Kidney tubule cell (primary cell): ENCODE measurements at regions not wholly inside any gene's neighbourhood (a gene's known extent, or its start where the extent isn't known, plus 50 kb on each side); places are given as distances from the start of the nearest gene placed in this dataset.
"Not testable (repeated sequence)": the region's sequence is repeated elsewhere in the genome, so short reads cannot be mapped to it uniquely, and the experiment has no call there.

Source experiments
- DNase-seq: peaks from one replicate; pipeline ENCODE4 v3.0.0-alpha.2; 2018; ENCODE audit warnings: low spot score

GRCh38 chr5:158061451-158061850 is 202.5 kb upstream of the CLINT1 start:
- no peak for DNase-seq

DNA sequence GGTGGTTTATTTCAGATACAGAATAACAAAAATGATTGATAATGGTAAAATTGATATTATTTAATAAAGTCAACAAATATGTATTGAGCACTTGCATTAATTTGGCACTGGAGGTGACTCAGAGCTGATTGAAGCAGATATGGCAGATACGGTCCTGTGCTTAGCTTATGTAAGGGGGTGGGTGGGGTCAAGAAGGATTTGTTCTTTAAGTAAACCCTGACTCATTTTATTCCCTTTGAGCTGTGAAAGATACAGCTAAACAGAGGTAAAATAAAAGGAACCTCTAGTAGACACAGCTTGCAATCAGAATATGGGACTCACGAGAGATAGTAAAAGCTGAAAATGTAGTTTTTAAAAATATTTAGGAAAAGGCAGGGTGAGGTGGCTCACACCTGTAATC is 201.3 kb upstream of the CLINT1 start:
- DNase-seq, result no peak

DNA sequence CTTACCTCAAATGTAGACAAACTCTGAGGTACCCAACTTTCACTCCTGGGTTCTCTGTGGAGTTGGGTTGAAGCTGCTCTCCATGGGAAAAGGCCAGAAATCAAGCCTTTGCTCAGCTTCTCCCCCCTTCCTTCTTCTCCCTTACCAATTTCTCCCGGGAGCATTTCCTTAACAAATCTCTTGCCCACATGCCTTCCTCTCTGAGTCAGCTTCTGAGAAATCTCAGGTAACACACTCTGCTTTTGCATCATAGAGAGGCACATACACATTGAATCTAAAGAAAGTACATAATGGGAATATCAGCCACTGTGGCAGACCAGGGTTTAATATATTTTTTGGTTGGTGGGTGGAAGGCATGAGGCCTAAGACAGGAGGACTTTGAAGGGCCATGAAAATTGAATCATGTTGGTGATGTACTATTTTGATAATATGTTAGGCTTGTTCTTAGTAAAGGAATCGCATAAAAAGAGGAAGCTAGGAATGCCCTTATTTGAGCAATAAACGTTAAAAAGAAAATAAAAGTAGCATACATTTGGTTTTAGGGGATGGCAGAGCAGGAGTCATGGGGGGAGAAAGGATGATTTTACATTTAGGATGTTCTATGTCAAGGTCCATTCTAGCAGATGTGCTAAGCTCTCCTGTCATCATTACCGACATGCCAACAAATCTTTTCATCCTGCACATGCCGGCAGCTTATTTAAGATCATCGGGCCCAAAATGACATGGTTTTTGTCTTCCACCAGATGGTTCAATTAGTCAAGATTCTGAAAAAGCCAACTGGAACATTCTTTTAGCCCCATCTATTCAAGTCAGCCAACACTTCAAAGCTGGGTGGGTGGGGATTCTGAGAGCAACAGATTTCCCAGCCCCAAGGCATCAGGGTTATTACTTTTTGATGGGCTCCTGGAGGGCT is 199.5 kb upstream of the CLINT1 start:
- DNase-seq, result peak; percentile 53

DNA sequence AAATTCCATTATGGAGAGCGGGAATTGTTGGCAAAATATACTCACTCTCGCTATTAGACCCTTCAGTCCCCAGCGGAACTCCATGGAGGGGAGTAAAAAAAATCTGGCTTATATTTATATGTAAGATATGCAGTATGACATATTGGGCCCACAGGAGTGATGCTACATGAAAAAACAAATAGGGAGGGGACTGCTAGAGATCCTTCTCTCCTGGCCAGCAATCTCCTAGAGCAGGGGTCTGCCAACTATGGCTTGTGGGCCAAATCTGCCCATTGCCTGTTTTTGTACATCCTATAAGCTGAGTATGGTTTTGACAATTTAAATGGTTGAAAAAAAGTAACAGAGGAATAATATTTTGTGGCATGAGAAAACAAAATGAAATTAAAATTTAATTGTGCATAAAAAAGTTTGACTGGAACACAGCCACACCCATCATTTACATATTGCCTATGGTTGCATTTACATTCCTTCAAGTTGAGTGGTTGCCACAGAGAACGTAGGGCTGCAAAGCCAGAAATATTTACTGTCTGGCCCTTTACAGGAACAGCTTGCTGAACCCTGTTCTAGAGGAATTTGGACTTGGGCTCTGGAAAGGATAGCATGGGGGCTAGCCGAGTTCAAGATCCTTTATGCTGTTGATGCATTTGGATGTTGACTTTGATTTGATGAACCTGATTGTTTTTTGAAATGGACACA is 197.3 kb upstream of the CLINT1 start:
- DNase-seq, result no peak

- DNase-seq, result no peak
Observed at GRCh38 chr5:158055111-158055501, 196.2 kb upstream of the CLINT1 start.

DNA sequence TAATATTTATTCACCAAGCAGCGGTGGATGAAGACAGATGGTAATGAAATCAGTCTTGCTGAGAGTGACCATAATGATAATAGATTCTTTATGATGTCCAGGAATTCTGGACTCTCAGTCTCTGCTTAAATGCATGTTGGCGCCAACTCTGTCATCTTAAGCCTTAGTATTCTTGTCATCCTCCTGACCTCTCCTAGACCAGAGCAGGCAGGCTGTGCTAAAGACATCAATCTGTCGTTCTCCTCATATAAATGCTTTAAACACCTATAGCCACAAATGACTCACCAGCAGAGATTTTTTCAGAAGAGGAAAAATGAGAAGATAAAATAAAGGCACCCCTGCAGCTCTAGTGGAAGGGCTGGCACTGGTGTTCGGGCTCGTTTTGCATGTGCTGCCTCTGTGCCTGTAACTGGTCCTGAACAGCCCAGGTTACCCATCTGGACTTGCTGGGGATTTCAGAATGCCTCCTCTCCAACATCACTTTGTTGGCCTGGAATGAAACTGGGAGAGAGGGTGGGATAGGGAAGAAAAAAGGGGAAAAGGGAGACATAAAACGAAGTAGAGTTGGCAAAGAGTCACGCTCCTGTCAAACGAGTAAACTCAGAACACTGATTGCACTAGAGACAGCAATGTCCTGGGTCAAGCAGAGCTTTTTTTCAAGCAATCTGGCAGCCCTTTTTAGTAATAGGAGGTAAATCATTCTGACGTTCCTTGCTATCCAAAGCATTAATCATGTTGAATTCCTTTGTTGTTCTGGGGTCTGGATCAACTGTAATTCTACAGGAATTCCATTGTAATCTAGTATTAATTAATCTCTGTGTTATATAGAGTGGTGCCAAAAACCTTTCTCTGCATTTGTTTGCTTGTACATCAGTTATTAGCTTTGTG is 195.5 kb upstream of the CLINT1 start:
- peak; percentile 28 for DNase-seq

GRCh38 chr5:158051036-158051435 is 192.1 kb upstream of the CLINT1 start:
- peak; percentile 89 for DNase-seq

DNA sequence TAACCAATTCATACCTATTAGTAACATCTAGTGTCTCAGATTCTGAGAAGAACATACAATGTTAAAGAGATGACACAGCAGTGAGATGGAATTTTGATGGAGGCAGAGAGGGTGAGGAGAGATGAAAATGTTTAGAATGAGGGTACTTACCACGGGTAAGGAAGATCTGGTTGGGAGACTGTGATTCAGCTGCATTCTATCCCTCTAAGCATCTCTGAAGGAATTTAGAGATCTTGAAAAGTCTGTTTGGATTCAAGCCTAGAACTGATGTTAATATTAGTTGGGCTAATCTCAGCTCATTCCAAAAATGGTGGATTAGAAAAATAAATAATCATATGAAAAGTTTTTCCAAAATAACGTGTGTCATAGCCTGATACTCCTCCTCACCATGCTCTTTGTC is 191.5 kb upstream of the CLINT1 start:
- peak; percentile 53 for DNase-seq

GRCh38 chr5:158049459-158049858 is 190.5 kb upstream of the CLINT1 start:
- no peak for DNase-seq

DNA sequence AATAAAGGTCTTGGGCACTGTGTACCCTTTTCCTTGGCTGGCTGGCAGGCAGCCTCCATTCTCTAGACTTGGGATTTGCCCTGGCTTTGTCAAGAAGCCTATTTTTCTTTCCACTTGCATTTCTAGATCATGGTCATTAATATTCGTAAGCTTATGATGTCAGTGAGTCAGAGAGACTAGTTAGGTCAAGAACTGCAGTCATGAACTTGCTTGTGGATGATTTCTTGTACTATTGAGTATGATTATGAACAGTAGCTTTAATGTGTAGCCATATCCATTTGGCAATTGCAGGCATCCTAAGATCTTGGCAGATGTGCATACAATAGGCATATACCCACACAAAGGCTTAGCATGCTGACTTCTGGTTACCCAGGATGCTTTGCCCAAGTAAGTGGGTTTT is 186.8 kb upstream of the CLINT1 start:
- DNase-seq, result no peak

- DNase-seq, result no peak
Observed at GRCh38 chr5:158039911-158040347, 181.0 kb upstream of the CLINT1 start.

DNA sequence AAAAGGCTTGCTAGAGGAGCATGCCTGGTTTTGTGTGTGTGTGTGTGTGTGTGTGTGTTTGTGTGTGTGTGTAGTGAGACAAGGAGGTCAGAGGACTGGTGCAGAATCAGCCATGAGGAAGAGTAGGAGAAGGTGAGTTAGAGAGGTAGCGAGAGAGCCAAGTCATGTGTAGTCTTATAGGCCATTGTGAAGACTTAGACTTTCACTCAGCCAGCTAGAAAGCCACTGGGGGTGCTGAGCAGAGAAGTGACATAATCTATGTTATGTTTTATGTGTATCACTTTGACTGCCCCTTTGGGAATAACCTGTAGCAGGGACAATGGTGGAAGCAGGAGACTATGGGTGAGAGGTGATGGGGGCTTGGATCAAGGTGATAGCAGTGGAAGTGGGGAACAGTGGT is 180.5 kb upstream of the CLINT1 start:
- DNase-seq, result no peak

DNA sequence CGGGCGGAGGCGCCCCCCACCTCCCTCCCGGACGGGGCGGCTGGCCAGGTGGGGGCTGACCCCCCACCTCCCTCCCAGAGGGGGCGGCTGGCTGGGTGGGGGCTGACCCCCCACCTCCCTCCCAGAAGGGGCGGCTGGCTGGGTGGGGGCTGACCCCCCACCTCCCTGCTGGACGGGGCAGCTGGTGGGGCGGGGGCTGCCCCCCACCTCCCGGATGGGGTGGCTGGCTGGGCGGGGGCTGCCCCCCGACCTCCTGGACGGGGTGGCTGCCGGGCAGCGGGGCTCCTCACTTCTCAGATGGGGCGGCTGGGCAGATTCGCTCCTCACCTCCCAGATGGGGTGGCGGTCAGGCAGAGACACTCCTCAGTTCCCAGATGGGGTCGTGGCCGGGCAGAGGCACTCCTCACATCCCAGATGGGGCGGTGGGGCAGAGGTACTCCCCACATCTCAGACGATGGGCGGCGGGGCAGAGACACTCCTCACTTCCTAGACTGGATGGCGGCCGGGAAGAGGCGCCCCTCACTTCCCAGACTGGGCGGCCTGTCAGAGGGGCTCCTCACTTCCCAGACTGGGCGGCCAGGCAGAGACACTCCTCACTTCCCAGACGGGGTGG is 178.1 kb upstream of the CLINT1 start:
- not testable (repeated sequence) for DNase-seq

GRCh38 chr5:158034586-158034985 is 175.6 kb upstream of the CLINT1 start:
- not testable (repeated sequence) for DNase-seq

GRCh38 chr5:158033724-158034123 is 174.8 kb upstream of the CLINT1 start:
- DNase-seq, result no peak

GRCh38 chr5:158033076-158033475 is 174.1 kb upstream of the CLINT1 start:
- DNase-seq, result no peak

DNA sequence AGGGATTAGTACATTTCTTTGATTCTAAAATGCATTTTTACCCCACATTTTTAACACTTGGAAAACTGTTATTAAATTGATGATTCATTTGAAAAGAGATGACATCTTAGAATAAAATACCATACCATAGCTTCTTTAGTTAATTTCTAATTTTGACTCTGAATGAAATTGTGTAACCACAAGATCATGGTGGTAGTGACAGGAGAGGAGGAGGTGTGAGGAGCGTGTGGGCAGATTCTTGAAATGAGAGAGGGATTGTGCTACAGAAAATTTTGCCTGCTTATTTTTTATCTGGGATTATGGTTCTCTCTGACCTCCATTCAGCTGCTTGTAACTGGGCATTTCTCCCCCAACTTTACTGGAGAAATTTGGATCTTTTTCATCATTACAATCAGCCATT is 173.3 kb upstream of the CLINT1 start:
- DNase-seq, result no peak

GRCh38 chr5:158027806-158028775 is 169.1 kb upstream of the CLINT1 start:
- DNase-seq, result no peak

DNA sequence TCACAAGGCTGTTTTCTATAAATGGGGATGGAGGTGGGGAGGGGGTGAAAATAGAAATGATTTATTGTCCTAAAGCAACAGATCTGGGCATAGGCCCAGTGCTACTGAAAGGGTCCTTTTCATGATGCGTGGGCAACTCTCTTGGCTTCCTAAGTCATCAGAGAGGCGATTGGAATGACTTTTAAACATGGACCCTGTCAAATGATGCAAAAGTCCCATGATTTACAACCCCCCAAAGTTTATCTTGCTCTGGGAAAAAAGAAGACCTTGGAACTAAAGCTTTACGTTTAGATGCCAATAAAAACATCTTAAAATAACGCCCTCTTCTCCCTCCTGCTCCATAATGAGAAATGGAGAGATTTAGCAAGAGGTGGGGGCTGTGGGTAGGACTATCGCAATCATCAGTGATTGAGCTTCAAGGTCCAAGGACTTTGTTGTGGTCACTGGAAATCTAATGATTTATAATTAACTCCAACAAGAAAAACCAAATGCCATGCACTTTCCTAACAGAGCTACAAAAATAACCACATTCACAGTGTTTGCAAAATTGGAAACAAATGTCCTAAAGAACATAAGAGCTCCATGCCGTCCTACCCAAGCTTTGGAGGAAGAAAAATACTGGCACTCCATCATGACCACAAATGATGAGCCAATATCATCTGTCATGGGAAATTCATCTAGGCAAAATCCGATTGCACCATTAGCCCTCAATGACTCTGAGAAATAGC is 167.5 kb upstream of the CLINT1 start:
- DNase-seq, result no peak

- no peak for DNase-seq
Observed at GRCh38 chr5:158023266-158023665, 164.3 kb upstream of the CLINT1 start.
